Mucosa of descending colon (tissue), 3 donors: ENCODE measurements at regions not wholly inside any gene's neighbourhood (a gene's known extent, or its start where the extent isn't known, plus 50 kb on each side); places are given as distances from the start of the nearest gene placed in this dataset.

Experiments
- ATAC-seq: fragments of 200-7000 bp; cut with Tn5 transposase; one replicate; pipeline ENCODE4 v1.9.1; 2020; ENCODE audit warnings: mild to moderate bottlenecking, moderate library complexity
- DNase-seq, 3 donors: peaks; one replicate each; pipeline ENCODE4 v3.0.0-alpha.2; 2020
- H3K36me3 ChIP-seq: fragments of 200-600 bp; one replicate; pipeline ENCODE4 v1.8.0; 2021; ENCODE audit warnings: low read depth, mild to moderate bottlenecking
- H3K4me1 ChIP-seq: fragments of 200-600 bp; one replicate; pipeline ENCODE4 v1.8.0; 2021; ENCODE audit warnings: low read depth, mild to moderate bottlenecking
- H3K4me3 ChIP-seq: fragments of 200-600 bp; one replicate; pipeline ENCODE4 v1.8.0; 2021; ENCODE audit warnings: mild to moderate bottlenecking
- H3K9me3 ChIP-seq: fragments of 200-600 bp; one replicate; pipeline ENCODE4 v1.8.0; 2021; ENCODE audit warnings: mild to moderate bottlenecking
- CTCF ChIP-seq: fragments of 200-600 bp; IDR thresholded peaks from one replicate; pipeline ENCODE4 v1.8.0; 2022; ENCODE audit warnings: antibody characterized with exemption, mild to moderate bottlenecking
- intact Hi-C, 2 donors: fragments of 100-400 bp; cut with DNase I in 1 of 2; cut with micrococcal nuclease in 1 of 2; formaldehyde crosslinking; loops; one replicate each; pipeline versions ENCODE4 v1.11.0 to v1.11.1; 2022; cut with DNase I, micrococcal nuclease
- donor health status: DM: no; HTN: no; CAD: no; lungs with moderate emphysema.
- donor health status: DM: no; HTN: no; CAD: no.
- donor health status: DM: no; HTN: yes; CAD: no.

- Histone ChIP-seq H3K4me3 (no peak overlapping the region), H3K36me3 (no peaks in the 10 kb centered on the region), H3K4me1 (no peaks in the 10 kb centered on the region), H3K9me3 (peaks cover 46% of the 10 kb centered on the region)
- ATAC-seq (no peak), DNase-seq (no peak)
- intact Hi-C loops = no loop called here
- no peak for TF ChIP-seq CTCF
Measured at GRCh38 chr6:164832410-164832809, 477.0 kb downstream of the C6orf118 start.

- Histone ChIP-seq H3K4me3 (no peak overlapping the region), H3K4me1 (no peaks in the 10 kb centered on the region), H3K36me3 (no peaks in the 10 kb centered on the region), H3K9me3 (peaks cover 49% of the 10 kb centered on the region)
- ATAC-seq (no peak), DNase-seq (no peak)
- no peak for TF ChIP-seq CTCF
- intact Hi-C loops = no loop called here
Measured at GRCh38 chr6:164827537-164827936, 481.9 kb downstream of the C6orf118 start.

- no peak for ATAC-seq
- Histone ChIP-seq H3K4me1 (no peaks in the 10 kb centered on the region), H3K36me3 (no peaks in the 10 kb centered on the region), H3K9me3 (peaks cover 45% of the 10 kb centered on the region), H3K4me3 (no peak overlapping the region)
- intact Hi-C loops = no loop called here
- DNase-seq = no peak
- TF ChIP-seq CTCF = no peak
Measured at GRCh38 chr6:164826831-164827468, 482.5 kb downstream of the C6orf118 start.

GRCh38 chr6:164825386-164825785 is 484.0 kb downstream of the C6orf118 start:
- TF ChIP-seq CTCF = no peak
- H3K4me1 ChIP-seq = no peaks in the 10 kb centered on the region
- intact Hi-C loops = no loop called here
- ATAC-seq = no peak
- H3K36me3 ChIP-seq = no peaks in the 10 kb centered on the region
- peaks cover 40% of the 10 kb centered on the region for H3K9me3 ChIP-seq
- no peak overlapping the region for H3K4me3 ChIP-seq
- DNase-seq = no peak

- Histone ChIP-seq H3K4me3 (no peak overlapping the region), H3K36me3 (no peaks in the 10 kb centered on the region), H3K9me3 (peaks cover 52% of the 10 kb centered on the region), H3K4me1 (no peaks in the 10 kb centered on the region)
- ATAC-seq = no peak
- TF ChIP-seq CTCF = no peak
- intact Hi-C loops = no loop called here
- no peak for DNase-seq
Measured at GRCh38 chr6:164817662-164818061, 491.7 kb downstream of the C6orf118 start.

- H3K4me3 ChIP-seq = no peak overlapping the region
- intact Hi-C loops = no loop called here
- H3K4me1 ChIP-seq = no peaks in the 10 kb centered on the region
- ATAC-seq (no peak), DNase-seq (no peak)
- no peaks in the 10 kb centered on the region for H3K36me3 ChIP-seq
- peaks cover 64% of the 10 kb centered on the region for H3K9me3 ChIP-seq
- no peak for TF ChIP-seq CTCF
Measured at GRCh38 chr6:164812706-164813105, 496.7 kb downstream of the C6orf118 start.
